NCI-H2171 treated with DMSO at 0.1 percent for 48 hours (cell line): ENCODE measurements at regions not wholly inside any gene's neighbourhood (a gene's known extent, or its start where the extent isn't known, plus 50 kb on each side); places are given as distances from the start of the nearest gene placed in this dataset.
"Not testable (repeated sequence)": the region's sequence is repeated elsewhere in the genome, so short reads cannot be mapped to it uniquely, and the experiment has no call there.

Source experiments
- DNase-seq: peaks from one replicate; lab custom pipeline; 2025; lab: John Stamatoyannopoulos, UW

DNA sequence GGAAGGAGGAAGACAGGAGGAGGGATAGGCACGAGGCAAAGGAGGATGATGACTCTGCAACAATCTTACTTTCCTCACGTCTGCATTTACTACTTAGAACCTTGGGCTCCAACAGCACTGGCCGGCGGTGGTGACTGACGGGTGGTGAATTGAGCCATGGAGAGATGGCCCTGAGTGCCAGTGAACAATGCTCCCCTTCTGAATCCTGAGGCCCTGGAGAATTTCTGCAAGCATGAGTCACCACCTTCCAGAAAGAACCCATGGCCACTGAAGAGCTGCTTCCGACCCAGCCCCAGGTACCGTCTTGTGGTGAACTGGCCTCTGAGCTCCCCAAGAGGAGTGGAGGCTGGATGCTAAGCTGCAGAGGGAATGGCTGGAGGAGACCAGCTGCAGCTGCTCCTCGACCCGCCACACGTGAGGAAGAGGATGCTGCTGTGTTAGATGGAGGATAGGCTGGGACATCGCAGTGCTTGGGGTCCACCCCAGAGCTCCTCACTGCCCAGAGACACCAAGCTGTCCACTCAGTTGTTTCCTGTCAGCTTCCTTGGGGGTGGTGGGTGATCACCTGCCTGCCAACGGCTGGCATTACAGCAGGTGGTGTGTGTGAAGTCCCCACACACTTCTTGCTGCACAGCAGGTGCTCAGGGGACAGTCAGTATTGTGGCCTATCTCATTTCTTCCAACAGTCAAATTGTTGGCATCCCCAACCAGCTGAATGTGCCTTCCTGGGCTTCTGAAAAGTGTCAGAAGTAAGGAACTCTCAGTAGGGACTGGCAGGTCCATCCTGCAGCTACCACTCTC, 186.5 kb upstream of the ID2 start:
- no peak for DNase-seq

DNA sequence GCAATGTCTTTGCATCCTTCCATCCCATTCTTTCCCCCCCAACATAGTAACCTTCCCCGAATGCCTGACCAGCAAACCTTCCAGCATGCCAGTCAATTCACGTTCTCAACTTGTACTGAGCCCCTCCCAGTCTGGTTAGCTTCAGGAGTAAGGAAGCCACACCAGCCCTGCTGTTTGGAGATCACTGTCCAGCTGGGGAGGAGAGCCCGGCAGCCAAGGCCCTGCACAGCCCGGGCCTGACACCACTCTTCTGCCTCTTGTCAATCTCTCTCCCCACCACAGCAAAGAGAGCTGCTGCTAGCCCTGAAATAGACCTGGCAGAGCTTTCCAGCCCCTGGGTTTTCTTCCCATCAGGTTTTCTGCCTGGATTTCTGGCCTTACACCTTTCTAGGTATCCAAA, 185.8 kb upstream of the ID2 start:
- no peak for DNase-seq

DNA sequence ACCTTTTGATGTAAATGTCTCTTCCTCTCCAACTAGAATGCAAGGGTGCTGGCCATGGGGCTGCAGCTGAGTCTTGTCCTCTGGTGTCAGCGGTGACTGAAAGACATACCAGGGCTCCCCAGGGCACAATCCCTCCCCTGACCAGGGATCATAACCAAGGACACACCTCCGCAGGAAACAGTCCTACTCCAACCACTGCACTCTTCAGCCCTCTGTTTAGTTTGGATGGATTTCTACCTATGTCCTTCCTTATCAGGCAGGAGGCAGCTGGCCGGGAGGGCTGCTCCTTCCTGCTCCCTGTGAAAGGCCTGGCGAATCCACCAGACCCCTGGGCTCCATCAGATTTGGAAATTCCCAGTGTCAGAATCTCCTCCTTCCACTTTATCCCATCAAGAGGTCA, 185.2 kb upstream of the ID2 start:
- DNase-seq, result no peak

DNA sequence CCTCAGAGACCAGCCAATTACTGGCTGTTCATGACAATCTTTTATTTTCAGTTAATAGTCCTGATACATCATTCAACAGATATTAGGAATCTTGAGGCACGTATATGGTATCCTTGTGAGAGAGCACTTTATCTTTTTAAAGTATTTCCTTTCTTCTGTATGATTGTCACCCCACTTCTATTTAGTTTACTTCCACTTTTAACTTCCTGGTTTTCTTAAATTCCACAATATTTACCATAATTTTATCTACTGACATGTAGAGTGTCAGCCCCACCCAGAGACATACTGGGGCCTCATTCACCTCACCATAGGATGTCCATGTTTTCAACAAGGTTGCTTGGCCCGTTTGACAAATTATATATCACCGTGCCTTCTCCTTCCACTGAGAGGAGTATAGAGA, 182.9 kb upstream of the ID2 start:
- no peak for DNase-seq

DNA sequence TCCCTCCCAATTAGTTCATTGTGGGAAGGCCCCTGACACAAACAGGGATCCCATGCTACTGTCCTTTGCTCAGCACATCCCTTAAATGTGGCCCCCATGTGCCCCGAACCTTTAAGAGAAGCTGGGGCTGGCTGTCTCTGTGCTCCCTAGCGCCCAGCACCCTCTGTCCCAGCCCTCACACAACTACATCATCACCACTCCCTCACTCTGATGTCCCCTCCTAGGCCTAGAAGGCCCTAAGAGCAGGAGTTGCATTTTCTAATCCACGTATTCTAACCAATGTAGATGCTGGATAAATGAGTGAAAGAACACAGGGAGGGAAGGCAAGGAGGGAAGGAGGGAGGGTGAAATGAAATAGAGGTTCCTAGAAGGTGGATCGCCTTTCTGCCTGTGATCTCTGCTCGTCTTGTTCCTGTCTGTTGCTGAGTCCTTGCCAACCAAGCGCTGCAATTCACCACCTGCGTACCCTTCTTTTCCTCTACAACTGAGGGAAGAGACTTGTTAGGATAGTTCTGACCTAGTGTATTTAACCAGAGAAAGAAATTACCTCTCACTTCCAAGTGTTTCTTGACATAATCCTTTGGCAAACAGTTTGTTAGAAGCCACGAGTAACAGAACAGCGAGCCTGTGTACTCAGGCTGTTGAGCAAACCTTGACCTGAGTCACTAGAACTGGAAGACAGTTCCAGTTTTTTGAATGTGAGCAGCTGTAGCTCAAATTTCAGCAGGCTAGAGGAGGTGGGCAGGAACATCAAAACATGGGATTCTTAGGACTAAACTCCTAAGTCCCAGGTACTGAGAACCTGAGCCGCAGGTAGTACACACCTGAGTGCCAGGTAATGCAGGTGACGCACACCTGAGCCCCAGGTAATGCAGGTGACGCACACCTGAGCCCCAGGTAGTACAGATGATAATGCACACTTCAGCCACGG, 181.5 kb upstream of the ID2 start:
- DNase-seq, result peak; percentile 49

DNA sequence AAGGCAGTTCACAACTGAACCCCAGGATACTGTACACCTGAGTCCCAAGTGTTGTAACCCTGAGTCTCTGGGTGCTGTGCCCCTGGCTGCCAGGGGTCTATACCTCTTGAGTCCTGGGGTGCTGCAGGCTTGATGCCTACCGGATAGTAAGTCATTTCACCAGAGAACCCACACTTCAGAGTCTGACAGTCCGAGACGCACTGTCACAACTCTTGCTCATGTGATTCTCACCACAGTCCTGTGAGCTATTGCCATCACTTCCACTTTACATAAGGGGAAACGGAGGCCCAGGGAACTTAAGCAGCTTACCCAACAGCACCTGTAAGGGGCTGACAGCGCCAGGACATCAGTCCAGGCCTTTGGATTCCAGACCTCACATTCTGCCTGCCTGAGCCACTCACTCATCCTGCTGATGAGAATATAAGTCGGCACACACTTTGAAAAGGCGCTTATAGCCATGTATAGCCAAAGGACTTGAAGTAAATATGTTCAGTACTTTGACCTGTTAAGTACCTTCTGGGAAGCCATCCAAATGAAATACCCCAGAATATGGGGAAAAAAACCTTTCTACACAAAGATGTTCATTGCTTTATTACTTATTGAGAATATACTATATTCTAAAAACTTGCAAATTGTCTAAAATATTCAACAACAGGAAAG, 180.7 kb upstream of the ID2 start:
- DNase-seq, result no peak

DNA sequence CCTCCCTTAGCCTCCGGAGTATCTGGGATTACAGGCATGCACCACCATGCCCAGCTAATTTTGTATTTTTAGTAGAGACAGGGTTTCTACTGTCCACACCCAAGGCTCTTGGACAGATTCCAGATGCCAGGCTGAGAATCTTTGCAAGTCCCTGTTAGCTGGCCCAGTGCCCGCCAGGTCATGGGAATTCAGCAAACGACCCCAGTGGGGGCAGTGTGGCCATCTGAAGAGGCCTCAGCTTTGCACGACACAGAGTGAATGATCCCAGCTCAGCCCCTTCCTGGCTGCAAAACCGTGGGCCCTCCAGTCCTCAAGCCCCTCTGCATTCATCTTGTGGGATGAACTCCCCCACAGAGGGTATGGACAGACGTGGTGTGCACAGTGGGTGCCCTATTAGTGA, 179.5 kb upstream of the ID2 start:
- DNase-seq, result no peak

DNA sequence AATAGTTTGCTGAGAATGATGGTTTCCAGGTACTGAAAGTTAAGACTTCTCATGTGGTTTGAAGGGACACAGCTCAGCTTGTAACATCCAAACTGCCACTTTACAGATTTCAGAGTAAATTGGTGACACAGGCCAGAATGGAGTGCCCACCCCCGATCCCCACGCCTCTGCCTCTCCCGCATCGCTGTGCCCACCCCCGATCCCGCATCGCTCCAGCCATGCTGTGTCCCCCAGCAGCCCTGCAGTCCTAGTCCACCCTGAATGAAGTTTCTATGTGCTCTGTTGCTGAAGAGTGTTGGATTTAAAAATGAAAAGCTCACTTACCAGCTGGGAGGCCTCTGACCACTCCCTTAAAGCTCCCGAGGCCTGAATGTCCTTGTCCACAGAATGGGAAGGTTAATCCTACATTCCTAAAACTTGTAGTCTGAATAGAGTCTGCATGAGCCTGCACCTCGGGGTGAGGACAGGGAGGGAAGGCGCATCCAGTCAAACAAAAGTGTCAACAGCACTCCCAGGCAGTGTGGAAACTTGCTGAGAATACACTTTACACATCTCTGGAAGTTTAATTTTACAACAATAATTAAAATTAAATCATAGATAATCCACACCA, 176.4 kb upstream of the ID2 start:
- no peak for DNase-seq

DNA sequence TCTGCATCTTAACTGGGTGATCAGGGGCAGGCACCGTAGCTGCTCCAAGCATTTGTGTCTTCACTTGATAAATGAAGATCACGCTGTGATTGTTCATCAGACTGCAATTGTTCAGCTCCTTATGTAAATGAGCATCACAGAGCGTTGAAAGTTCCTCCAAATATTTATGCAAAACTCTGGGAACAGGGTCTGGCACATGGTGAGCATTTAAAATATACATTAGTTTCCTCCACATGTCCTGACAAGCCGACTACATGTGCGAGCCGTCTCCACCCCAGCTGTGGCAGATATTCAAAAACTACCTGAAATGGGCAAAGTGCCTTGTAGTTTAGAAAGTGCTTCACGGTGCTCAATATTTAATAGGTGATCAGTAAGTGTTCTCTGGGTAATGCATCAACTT, 175.1 kb upstream of the ID2 start:
- no peak for DNase-seq

DNA sequence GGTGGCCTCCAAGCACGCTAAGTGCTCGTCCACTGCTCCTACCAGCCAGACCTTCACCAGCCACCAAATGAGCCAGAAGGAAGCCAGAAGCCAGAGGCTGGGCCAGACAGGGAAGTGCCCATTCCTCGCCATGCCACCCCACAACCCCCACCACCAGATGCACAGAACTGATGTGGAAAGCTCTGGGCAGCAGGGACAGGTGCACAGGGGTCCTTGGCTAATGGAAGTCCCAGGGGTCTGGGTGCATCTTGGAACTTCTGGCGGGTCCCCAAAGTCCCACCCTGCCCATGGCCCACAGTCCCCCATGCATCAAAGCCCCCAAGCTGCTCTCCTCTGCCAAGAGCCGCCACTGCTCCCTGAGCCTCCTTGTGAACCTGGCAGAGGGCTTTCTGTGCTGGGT, 173.1 kb upstream of the ID2 start:
- no peak for DNase-seq

DNA sequence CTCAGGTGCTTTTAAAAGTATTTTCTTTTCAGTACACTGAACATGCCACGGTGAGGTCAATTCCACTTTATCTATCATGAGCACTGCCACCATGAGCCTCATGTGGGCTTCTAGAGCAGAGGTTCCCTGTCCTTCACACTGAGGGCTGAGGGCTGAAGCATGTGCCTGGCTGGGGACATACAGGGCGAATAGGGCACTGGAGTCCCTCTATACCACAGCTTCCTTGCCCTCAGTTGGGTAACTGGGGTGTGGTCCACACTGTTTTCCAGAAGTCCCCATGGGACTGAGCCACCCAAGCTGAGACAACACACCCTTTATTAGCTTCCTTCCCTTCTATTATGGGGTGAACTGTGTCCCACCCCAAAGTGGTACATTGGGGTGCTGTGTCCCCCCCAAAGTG, 172.2 kb upstream of the ID2 start:
- no peak for DNase-seq

DNA sequence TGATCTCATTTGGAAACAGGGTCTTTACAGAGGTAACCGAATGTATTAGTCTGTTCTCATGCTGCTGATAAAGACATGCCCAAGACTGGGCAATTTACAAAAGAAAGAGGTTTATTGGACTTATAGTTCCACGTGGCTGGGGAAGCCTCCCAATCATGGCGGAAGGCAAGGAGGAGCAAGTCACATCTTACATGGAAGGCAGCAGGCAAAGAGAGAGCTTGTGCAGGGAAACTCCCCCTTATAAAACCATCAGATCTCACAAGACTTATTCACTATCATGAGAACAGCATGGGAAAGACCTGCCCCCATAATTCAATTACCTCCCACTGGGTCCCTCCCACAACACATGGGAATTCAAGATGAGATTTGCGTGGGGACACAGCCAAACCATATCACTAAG, 171.8 kb upstream of the ID2 start:
- not testable (repeated sequence) for DNase-seq

DNA sequence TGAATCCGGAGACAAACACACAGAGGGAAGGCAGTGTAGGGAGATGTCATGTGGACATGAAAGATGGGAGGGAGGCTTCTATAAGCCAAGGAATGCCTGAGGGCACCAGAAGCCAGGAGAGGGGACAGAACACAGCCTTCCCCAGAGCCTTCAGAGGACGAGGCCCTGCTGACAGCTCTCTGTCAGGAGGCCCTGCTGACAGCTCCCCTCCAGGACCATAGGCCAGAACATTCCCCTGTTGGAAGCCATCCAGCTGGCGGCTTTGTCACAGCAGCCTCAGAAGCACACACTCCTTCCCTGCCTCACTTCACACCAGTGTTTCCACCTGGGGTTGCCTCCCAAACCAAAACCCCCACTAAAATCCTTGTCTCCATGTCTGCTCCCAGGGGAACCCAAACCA, 171.3 kb upstream of the ID2 start:
- DNase-seq, result no peak

DNA sequence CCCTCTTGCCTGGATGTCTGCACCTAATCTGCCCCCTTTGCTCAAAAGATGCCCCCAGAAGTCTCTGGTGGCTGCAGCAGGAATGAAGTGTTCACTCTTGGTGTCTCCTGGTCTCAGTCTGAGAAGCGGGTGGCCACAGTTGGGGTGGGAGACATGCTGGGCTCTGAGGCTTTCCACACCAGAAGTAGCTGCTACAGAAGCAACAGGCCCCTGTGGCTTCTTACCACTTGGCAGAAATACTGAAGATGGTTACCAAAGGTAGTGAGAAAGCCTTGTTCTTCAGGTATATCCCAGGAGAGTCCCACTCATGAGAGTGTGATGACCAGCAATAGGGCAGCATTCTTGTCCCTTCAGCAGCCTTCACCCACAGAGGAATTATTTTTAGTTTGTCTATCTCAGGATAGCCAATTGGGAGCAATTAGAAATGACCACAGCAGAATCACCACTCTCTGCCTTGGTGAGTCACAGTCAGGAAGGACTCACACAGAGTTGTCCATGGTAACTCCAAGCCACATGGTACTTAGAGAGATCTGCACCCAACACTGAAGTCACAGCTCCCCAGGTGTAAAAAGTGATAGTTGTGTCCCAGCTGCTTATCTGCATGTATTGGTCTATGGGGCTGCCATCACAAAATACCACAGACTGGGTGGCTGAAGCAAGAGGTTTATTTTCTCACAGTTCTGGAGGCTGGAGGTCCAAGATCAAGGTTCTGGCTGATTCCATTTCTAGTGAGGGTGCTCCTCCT, 169.8 kb upstream of the ID2 start:
- DNase-seq, result no peak

DNA sequence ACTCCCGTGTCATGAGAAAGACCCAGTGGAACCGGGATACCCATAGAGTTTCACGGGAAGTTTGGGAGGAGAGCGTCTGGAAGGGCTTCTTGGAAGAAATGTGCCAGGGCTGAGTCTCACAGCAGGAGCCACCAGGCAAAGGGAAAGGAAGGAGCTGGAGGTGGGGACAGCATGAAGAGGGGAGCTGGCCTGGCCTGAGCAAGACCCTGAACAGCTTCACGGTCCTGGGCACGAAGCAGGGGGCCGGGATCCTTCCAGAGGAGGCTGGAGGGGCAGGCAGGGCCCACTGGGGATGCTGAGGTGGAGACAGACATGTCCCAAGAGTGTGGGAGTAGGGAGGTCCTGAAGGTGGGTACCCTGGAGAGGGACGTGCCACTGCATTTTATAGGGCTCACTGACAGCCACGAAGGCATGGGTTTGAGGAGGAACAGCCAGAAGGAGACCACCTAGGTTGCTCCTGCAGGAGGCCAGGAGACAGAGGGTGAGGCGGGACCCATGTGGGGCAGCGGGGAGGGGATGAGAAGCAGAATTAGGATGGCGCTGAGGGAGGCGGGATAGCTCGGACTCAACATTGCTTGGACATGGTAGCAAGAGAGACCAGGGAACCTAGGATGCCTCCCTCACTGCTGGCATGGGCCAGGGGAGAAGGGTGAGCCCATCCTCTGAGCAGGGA, 168.1 kb upstream of the ID2 start:
- DNase-seq, result no peak

DNA sequence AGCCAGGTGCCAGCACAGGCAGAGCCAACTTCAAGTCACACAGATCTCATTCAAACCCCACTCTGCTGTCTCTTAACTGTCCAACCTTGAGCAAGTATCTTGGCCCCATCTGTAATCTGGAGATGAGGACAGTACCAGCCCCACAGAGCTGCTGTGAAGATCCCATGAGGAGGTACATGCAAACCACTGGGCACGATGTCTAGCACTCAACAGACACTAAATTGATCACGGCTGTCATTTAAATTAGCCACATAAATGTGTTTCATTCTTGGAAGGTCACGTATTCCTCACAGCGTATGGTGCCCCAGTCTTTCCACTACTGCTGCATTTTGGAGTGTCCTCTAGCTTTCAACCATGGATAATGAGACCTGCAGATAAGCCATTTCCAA, 167.6 kb upstream of the ID2 start:
- DNase-seq, result no peak

DNA sequence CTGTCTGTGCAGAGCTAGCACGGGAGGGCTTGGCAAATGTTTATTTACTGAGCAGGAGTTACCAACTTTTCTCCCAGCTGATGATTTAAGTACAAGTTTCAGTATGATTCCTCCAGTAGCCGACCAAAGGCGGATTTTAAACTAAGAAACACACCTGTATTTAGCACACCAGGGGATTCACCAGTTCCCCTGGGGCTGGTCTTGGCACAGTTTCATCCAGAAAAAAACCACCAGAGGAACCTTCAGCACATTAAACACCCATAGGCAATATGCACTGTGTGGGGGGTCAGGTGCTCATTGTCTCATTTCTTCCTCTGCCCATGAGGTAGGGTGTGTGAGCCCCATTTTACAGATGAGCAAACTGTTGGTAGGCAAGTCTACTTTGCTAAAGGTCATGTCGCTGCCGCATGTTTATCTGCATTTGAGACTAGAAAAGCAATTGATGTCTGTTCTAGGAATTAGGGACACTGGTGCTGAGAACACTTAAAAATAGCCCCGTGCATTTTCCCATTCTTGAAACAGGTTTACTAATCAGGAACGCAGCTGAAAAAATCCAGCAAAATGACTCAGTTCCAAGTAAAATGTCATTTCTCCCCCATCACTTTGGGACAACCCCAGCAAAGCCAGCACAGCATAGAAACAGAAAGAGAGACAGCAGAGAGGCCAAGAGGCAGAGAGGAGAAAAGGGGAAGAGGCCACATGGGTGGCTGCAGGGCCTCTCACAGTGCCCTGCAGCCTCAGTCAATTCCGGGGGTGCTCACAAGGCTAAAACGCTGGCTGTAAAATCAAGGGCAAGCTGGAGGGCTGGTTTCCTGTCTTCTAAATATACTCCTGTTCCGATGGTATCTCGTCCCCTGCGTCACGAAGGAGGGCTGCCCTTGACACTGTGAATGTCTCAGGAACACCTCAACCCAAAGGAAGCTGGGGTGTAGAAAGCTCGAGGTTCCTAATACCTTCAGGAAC, 166.8 kb upstream of the ID2 start:
- peak; percentile 45 for DNase-seq

DNA sequence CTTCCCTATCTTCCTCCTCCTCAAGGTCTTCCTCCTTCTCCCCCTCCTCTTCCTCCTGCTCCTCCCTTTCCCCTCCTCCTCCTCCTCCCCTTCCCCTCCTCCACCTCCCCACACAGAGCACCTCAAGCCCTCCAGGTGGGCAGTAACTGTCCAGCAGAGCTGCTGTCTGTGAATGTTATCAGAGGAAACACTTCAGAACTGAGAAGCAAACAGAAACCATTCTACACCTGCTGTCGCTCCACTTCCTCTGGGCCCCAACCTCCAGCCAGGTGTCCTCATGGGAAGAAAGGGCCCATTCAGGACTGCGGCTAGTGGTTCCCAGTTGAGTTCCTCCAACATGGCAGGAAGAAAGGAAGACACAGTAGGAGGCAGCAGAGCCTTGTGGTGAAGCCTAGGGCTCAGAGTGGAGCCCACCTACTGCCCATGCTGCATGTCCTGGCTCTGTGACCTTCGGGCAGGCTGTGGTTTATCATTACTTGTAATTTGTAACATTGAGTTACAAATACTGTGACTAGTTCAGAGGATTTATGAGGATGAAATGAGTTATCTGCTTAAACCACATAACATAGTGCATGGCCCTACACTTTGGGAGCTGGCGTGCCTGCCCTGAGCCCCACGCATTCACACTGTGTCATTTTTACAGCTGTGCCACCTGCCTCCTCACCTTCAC, 165.9 kb upstream of the ID2 start:
- DNase-seq, result no peak

DNA sequence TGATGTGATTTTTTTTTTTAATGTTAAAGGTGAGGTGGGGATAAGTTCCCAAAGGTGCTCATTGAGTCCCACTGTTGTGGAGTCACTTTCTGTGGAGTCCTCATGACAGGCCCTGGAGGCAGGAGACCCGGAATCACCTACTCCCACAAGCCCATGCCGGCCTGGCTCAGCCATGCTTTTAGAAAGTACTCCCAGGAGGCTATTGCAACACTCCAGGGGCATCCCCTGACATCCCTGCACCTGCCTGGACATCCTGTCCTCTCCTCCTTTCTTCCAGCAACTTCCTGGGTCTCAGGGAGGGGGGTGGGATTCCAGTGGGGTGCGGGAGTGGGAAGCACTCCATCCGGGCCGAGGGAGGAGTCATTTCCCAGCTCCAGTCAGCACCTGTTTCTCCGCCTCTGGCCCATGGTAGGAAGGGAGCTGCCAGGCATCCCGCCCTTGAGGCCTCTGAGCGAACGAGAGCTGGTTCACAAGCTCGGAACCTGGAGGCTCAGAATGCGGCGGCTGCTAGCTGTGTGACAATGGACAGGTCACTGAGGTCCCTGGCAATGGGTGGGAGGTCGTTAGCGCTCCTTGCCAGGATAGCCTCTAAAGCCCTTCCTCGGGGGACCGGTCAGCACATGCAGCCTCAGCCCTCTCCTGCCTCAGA, 163.9 kb upstream of the ID2 start:
- no peak for DNase-seq
